GM20000 (cell line): ENCODE measurements at regions not wholly inside any gene's neighbourhood (a gene's known extent, or its start where the extent isn't known, plus 50 kb on each side); places are given as distances from the start of the nearest gene placed in this dataset.

Source experiments
- DNase-seq: peaks from one replicate; pipeline ENCODE4 v3.0.0; 2012; ENCODE audit warnings: low spot score
- CTCF ChIP-seq: IDR thresholded peaks from 2 replicates; pipeline ENCODE4 v1.5.1; 2012; ENCODE audit warnings: mild to moderate bottlenecking, control low read depth; ENCODE audit errors: extremely low read depth, missing control alignments

- no peak for TF ChIP-seq CTCF
- no peak for DNase-seq
These were observed 366.4 kb downstream of the CASP12 start for GRCh38 chr11:104531894-104532293.

- no peak for TF ChIP-seq CTCF
- peak; percentile 4 for DNase-seq
These were observed 367.1 kb upstream of the PDGFD start for GRCh38 chr11:104531075-104531474.

- TF ChIP-seq CTCF: no peak
- no peak for DNase-seq
These were observed 366.0 kb upstream of the PDGFD start for GRCh38 chr11:104529906-104530305.

- no peak for DNase-seq
- no peak for TF ChIP-seq CTCF
These were observed 365.3 kb upstream of the PDGFD start for GRCh38 chr11:104529213-104529612.

GRCh38 chr11:104526006-104526405, 362.1 kb upstream of the PDGFD start:
- no peak for DNase-seq
- no peak for TF ChIP-seq CTCF

GRCh38 chr11:104525416-104525815, 361.5 kb upstream of the PDGFD start:
- TF ChIP-seq CTCF: no peak
- no peak for DNase-seq

- no peak for DNase-seq
- no peak for TF ChIP-seq CTCF
These were observed 360.3 kb upstream of the PDGFD start for GRCh38 chr11:104524254-104524653.
